HG02938 (cell line): ENCODE measurements at regions not wholly inside any gene's neighbourhood (a gene's known extent, or its start where the extent isn't known, plus 50 kb on each side); places are given as distances from the start of the nearest gene placed in this dataset.
"Not testable (repeated sequence)": the region's sequence is repeated elsewhere in the genome, so short reads cannot be mapped to it uniquely, and the experiment has no call there.

Experiments
- ATAC-seq: cut with Tn5 transposase; IDR thresholded peaks from one replicate; pipeline ENCODE4 v1.9.1; 2021; ENCODE audit warnings: mild to moderate bottlenecking, moderate library complexity; ENCODE audit not compliant: unreplicated experiment

DNA sequence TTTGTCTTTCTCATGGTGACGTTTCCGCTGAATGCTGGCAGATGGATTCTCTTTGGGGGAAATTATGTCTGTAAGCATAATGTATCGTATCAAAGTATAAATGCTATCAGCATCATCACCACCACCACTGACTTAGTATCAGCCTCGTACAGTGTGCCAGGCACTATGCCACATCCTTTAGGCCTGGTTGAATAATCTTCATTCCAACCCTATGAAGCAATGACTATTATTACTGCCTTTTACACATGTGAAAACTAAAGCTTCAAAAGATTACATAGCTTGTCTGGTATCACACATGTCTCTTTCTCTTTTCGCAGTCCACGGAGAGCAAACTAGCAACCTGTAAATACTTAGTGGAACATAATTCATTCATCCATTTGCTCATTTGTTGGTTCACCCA, 166.7 kb upstream of the PRICKLE2 start:
- no peak for ATAC-seq

DNA sequence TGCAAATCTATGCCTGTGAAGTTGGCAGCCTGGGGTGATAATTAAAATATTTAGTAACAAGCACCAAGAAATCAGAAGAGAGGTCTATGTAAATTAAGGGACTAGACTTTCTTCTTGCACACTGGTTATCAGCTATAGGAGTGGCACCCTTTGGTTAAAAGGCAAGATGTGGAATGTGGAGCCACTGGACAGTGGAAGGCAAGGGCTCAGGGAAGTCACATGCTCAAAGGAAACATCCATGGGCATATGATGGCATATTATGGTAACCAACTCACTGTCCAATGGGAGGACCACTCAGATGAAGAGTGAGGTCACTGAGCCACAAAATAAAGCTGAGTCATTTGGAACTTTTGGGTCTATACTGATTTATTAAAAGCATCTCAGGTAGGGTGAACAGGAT, 165.6 kb upstream of the PRICKLE2 start:
- no peak for ATAC-seq

DNA sequence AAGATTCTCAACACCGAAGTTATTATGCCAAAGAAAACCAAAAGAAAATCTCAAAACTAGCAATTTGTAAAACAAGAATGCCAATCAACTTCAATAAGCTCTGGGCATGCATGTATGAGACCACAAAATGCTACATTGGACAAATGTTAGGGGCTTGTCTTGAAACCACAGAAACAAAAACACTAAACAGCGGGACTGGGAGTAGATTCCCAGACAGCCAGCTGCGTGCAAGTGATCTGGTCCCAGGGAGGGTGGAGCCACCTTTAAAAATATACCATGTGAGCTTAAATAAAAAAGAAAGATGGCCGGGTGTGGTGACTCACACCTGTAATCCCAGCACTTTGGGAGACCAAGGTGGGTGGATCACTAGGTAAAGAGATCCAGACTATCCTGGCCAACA, 163.6 kb upstream of the PRICKLE2 start:
- no peak for ATAC-seq

DNA sequence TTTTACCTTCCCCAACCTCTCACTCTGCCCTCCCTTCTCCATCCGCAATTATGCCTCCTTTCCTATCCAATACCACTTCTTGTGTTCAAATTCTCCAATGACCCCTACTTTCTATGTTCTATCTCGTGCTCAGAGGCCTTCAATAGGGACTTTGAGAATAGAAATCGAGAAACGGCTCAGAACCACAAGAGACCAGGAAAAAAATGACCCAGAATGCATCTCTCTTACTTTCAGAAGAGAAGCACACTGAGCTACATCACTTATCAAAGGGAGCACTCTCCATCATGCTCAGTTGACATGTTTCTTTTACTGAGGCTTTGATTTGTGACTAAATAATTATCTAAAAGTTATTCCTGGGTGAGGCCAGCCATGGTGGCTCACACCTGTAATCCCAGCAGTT, 162.4 kb upstream of the PRICKLE2 start:
- no peak for ATAC-seq

DNA sequence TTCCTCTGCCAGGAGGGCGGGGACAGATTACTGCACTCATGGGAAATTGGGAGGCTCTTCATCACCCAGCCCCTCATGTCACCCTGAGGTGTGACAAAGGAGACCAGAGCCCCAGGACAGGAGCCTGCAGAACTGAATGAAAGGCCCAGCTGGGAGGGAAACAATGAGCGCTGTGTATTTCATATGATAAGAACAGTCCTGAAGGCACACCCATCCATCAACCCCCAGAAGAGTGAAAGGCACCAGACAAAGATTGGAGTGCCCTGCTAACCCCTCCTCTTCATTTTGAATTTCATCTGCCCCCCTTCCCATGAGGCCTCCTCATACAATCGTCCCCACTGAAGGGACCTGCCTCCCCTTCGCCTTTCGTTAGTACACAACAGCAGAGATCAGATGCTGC, 160.0 kb upstream of the PRICKLE2 start:
- no peak for ATAC-seq

DNA sequence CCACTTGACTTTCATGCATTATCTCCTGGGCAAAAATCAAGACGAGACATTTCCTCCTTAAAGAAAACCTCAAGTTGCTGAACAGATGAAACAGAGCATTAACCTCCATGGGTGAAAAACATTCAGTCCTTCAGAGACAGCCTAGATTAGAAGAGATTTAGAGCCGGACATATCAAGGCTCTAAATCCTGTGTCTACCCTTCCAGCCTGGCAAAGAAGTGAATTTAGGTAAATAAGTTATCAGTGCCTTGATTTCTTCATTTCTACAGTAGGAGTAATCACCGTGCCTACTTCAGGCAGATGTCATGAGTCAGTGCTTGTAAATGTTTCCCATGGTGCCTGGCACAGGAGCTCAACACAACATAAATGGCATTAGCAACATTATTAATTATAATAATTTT, 159.3 kb upstream of the PRICKLE2 start:
- ATAC-seq = no peak

DNA sequence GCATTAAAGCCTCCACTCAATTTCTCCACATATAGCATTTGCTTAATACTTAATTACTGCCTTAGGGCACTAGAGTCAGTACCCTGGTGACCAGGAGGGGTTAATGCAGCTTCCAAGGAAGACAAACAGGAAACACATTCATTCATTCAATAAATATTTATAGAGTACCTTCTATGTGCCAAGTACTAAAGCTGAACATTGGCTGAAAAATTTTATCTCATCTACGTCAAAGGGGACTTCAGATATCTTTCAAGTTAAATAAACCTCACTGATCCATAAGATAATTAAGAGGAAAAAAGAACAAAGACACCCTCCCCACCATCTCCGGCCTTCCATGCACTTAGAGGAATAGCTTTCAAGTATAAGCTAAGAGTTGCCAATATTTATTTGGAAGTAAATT, 156.9 kb upstream of the PRICKLE2 start:
- ATAC-seq = no peak

DNA sequence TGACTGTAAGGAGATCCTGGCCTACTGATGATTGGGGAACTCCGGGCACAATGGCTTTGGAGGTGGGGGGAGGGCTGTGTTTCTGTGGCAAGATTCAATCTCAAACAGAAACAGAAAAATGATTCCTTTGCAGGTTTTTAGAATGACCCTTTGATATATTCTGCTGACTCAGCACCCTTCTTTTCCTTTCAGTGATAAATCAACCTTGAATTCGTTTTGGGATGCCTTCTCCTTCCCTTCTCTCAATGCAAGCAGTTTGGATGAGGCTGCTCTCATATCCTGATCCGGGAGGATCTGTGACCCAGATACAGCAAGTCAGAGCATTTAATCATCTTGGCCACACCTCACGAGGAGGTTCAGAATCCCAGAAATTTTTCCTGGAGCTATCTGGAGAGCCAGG, 156.1 kb upstream of the PRICKLE2 start:
- no peak for ATAC-seq

DNA sequence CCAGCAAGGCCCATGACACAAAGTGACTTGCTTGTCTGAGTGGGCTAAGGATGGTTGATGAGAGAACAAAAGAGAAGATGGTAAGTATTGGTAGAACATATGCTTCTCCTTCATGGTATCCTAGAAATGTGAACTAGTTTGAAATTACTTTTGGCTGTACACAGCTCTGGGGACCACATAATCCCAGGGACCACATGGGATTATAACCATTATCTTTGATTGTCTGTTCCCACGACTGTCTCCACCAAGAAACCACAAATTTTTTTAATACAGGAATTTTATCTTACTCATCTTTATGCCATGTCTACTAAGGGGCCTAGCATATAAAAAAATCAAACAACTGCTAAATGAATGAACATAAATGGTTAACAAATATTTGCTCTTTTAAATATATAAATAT, 155.3 kb upstream of the PRICKLE2 start:
- ATAC-seq = no peak

DNA sequence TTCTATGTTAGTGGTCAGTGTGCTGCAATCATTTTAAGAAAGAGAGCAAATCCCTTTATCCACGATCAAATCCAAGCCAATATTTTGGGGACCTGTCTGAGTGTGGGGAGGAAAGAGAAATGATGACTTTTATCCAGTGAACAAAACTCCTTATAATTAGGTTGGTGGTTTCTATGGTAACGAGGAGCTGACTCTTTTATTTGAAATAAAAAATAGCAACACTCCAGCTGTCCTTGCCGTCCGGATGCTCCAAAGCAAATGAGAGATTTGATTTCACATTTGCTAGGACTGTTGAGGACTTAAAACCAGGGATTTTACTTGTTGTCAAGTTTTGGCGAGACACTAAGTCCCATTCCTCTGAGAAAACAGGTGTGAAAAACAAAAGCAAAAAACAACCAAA, 154.0 kb upstream of the PRICKLE2 start:
- no peak for ATAC-seq

DNA sequence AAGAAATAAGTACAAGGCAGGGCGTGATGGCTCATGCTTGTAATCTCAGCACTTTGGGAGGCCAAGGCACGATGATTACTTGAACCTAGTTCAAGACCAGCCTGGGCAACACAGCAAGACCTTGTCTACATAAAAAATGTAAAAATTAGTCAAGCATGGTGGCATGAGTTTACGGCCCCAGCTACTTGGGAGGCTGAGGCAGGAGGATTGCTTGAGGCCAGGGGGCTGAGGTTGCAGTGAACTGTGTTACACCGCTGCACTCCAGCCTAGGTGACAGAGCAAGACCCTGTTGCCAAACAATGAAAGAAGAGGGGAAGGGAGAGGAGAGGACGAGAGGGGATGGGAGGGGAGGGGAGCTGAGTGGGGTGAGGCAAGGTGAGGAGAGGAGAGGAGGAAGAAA, 152.7 kb upstream of the PRICKLE2 start:
- no peak for ATAC-seq

DNA sequence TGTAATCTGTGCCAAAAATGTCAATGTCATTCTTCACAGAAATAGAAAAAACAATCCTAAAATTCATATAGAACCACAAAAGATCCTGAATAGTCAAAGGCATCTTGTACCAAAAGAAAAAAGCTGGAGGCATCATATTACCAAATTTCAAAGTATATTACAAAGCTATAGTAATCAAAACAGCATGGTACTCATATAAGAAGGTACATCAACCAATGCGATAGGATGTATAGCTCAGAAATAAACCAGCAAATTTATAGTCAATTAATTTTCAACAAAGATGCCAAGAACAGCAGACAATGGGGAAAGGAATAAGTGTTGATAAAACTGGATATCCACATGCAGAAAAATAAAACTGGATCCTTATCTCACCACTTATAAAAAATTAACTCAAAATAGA, 150.5 kb upstream of the PRICKLE2 start:
- no peak for ATAC-seq

DNA sequence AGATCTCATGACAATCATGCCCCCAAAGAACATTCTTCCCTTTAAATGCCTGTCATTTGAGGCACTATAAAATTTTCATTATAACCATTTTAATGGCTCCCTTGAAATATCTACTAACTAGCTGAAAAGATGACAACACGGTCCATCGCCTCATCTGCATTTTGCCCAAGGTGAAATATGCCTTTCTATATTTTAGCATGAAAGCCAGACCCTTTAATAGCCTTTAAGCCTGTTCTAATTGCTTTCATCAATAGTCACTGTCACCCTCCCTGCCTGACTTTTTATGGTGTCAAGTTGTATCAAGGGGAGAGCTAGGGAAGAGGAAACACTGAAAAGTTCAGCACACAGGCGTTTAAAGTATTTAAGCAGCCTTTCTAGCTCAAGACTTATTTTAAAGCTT, 144.1 kb upstream of the PRICKLE2 start:
- ATAC-seq = no peak

DNA sequence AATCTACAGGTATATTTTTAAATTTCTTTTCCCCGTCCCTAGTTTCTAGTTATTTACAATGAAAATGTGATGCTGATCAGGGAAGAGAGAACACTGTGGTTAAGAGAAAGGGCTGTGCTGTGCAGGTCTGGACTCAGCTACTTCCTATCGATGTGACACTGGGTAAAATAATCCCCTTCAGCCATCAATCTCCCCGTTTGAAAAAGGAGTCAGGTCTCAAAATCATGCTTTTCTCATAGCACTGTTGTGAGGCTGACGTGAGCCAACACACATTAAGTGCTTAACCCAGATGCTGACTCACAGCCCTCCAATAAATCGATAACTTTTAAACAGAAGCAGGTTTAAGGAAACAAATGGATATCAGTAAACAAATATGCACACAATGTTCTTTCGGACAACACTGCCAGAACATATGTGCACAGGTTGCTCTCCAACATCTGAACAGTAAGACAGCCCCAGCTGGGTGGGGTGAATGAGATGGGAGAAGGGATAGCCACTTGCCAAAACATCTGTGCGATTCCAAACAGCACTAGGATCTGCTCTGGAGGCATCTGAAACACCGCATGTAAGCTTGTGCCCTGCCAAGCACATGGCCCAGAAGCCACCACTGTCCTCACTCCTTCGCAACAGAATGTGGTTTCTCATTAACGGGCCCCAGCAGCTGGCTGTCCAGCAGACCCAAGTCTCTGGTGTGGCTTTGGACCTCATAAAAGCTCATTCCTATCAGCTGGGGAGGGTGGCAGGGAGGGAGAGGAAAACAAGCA, 143.2 kb upstream of the PRICKLE2 start:
- no peak for ATAC-seq

DNA sequence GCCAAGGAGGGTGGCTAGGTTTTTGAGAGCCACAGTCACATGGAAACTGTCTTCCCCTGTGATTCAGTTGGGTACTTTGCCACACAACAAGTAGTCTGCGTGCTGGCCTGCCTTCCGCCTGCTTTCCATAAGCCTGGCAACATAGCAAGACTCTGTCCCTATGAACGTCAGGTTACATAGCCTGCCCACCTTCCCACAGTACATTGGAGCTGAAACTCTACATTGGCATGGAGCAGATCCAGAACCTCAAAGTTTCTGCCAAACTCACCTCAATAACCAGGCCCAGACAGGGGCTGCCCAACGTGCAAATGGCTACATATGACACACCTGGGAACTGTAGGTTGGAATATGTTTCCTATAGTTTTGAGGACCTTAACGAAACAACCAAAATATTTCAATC, 140.6 kb upstream of the PRICKLE2 start:
- ATAC-seq = no peak

DNA sequence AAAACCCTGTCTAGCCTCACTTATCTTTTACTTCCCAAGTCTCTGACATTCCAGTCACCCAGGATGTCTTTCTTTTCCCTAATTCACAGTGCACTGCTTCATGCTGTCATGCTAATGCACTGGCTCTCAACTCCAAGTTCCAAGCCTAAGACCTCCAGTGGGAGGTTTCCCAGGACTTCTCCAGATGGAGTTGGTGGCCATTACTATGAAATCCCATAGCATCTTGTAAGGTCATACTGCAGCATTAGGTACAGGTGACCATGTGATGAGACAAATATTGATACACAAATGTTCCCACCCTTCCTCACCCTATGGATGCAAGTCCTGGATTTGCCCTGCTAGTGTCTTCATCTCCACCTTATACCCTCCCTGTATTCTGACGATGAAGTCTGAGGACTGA, 138.6 kb upstream of the PRICKLE2 start:
- ATAC-seq = no peak

DNA sequence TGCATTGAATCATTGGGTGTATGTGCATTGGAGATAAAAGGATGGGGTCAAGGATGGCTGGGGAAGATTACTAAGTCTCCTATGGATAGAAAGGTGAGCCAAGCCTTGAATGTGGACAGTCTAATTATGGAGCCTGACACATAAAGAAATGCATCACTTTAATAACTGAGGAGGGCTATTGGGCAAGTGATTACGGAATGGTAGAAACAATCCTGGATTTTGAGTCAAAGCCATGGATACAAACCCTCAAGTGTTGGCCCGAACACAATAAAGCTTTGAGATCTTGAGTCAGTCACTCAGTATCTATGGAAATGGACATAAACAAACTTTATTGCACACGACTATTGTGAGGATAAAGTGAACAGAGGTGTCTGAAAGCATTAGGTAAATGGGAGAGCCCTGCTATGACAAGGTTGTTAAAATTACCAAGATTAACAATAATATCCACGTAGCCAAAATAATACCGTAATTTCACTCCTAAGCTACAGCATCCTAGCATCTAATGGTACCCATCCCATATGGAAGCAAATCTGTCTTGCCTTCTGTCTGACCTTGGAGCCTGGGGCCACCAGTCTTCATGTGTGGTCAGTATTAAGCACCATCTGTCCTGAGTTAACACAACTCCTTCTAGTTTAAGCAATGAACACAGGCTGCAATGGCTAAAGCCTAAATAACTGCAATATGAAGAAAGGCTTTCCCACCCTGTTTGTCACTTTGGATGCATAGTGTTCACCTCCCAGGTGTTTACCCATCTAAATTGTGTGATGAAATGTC, 136.9 kb upstream of the PRICKLE2 start:
- ATAC-seq = no peak

DNA sequence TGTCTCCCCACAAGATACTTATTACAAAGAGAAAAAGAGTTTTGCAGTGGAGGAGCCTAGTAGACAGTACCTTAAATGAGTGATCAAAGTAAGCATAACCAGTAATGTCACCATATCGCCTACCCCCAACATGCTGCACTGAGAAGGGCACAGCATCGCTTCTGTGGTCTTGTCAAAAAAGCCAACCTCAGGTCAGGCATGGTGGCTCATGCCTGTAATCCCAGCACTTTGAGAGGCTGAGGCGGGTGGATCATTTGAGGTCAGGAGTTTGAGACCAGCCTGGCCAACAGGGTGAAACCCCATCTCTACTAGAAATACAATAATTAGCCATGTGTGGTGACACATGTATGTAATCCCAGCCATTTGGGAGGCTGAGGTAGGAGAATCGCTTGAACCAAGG, 135.8 kb upstream of the PRICKLE2 start:
- not testable (repeated sequence) for ATAC-seq

DNA sequence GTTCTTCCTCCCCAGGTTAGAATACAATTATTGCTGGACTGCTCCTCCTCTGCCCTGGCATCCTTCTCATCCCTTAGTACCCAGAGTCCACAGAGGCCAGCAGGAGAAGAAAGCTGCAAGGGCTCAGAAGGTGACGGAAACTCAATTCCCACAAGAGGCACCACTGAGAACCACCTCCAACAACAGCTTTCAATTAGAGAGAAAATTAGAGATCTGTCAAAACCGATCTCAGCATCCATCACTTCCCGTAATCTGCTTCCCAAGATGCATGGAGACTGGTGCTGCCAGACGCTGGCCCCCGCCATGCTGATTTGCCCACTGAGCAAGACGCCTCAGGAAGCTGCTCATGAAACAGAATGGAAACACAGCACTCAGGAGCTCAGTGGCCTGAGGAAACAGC, 135.0 kb upstream of the PRICKLE2 start:
- ATAC-seq = no peak

DNA sequence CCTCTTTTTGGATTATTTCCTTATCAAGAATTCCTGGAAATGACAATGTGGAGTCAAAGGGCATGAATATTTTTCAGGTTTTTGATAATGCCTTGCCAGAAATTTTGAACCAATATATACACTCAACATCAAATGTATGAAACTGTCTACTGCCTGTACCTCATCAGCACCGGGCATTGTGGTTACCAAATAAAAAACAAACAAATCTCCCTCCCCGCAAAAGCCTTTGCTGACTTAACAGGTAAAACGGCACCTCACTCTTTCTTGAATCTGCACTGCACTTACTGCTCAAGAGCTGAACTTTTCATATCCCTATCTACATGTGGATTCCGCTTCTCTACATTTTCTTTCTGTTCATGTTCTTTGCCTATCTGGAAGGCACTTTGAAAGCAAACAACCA, 134.5 kb upstream of the PRICKLE2 start:
- no peak for ATAC-seq

DNA sequence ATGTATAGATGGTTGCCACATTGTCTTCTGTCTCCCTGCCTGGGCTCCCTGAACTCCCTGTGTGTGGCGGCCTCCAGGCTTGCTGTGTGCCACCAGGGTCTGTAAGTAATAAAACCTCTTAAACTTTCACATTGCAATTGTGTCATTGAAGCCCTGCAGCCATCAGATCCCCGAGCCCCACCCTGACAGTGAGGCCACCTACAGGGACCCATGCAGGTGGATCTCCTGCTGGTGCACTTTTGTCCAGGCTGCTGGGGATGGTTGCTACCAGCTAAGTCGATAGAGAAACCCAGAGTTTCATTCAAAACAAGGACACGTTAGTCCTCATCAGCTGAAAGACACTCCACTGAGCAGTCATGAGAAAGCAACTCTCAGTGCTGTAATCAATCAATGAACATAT, 133.6 kb upstream of the PRICKLE2 start:
- ATAC-seq = no peak

DNA sequence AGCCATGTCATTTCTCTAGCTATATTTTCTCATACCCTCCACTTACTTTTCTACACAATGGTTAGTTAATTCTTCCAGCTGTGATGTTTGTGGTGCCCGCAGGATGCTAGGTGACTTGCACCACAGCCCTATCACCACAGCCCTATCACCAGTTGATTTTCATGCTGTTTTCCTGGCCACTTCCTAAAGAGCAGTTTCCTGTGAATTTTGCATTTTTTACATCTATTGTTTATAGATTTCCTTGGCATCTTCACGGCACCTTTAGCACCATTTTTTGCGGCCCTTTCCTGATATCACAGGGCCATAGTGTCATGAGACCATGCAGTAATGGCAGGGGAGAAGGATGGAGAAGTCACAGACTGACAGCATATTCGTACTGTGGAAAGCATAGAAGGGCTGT, 132.9 kb upstream of the PRICKLE2 start:
- ATAC-seq = no peak

DNA sequence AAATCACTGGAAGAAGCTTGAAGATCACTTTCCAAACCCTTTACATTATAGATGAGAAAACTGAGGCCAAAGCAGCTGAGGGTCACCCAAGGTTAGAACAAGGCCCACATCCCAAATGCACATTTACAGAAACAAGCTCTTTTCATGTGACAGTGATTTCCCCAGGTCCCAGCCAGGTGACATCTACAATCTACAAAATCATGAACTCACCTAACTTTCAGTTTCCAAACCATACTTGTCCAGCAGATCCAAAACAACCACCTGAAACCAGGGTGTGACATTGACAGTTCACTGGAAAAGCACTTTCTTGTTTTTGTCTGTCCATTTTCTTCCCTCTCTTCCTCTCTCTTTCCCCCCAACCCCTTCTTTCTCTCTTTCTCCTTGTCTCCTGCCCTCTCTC, 132.2 kb upstream of the PRICKLE2 start:
- no peak for ATAC-seq
